Panc1 (cell line): ENCODE measurements at regions not wholly inside any gene's neighbourhood (a gene's known extent, or its start where the extent isn't known, plus 50 kb on each side); places are given as distances from the start of the nearest gene placed in this dataset.

Source experiments
- ATAC-seq: fragments of 200-7000 bp; cut with Tn5 transposase; 2 replicates; pipeline ENCODE4 v1.9.1; 2020; ENCODE audit warnings: mild to moderate bottlenecking, moderate library complexity
- BruUV-seq: library from RNA; stranded (reverse); fragments of 400-500 nt; replicated peaks from 2 replicates; lab custom pipeline; 2021; lab: Mats Ljungman, UMichigan
- CTCF ChIA-PET: fragments of 300-600 bp; sonication (Branson Sonifier 250); formaldehyde crosslinking; loops from one replicate; lab custom pipeline; 2022; ENCODE audit warnings: antibody characterized with exemption; lab: Charles Lee
- POLR2A ChIA-PET: fragments of 300-600 bp; sonication (Branson Sonifier 250); formaldehyde crosslinking; loops from one replicate; lab custom pipeline; 2022; ENCODE audit warnings: antibody characterized with exemption; lab: Charles Lee
- DNase-seq: peaks from one replicate; pipeline ENCODE4 v3.0.0-alpha.2; 2010; ENCODE audit warnings: low read depth, low spot score
- H3K27ac ChIP-seq: 2 replicates; pipeline ENCODE4 v1.5.1; 2011; ENCODE audit warnings: mild to moderate bottlenecking, low read length, inconsistent platforms
- H3K27me3 ChIP-seq: fragments of 200-500 bp; sonication (Bioruptor generic); 2 replicates; pipeline ENCODE4 v1.6.0; 2014; ENCODE audit warnings: low read length, inconsistent platforms; ENCODE audit not compliant: control insufficient read depth, insufficient read depth
- H3K36me3 ChIP-seq: fragments of 200-500 bp; sonication (Bioruptor generic); 2 replicates; pipeline ENCODE4 v1.5.1; 2014; ENCODE audit warnings: inconsistent platforms, mild to moderate bottlenecking, low read length, moderate library complexity; ENCODE audit not compliant: control insufficient read depth, insufficient read depth
- H3K4me1 ChIP-seq: 2 replicates; pipeline ENCODE4 v1.5.1; 2011; ENCODE audit warnings: inconsistent platforms, mild to moderate bottlenecking, low read length, moderate library complexity; ENCODE audit not compliant: control insufficient read depth, insufficient read depth
- H3K4me3 ChIP-seq, 2 experiments: 2 replicates each; pipeline ENCODE4 v1.5.1; 2011 to 2012; ENCODE audit warnings: low read depth in 2 of 2, low read length in 2 of 2, mild to moderate bottlenecking in 2 of 2, inconsistent platforms in 1 of 2, moderate library complexity in 1 of 2
- H3K9me3 ChIP-seq: fragments of 200-500 bp; sonication (Bioruptor generic); 2 replicates; pipeline ENCODE4 v1.5.1; 2014; ENCODE audit warnings: low read depth, mild to moderate bottlenecking, inconsistent platforms, low read length, moderate library complexity; ENCODE audit not compliant: control insufficient read depth, insufficient read depth
- CTCF ChIP-seq: fragments of 450-650 bp; IDR thresholded peaks from 2 replicates; pipeline ENCODE4 v1.5.1; 2017; ENCODE audit warnings: mild to moderate bottlenecking
- POLR2AphosphoS5 ChIP-seq: IDR thresholded peaks from 2 replicates; pipeline ENCODE4 v1.6.1; 2012; ENCODE audit warnings: mild to moderate bottlenecking, low read depth, low read length, moderate library complexity
- SIN3A ChIP-seq: IDR thresholded peaks from 2 replicates; pipeline ENCODE4 v1.6.1; 2012; ENCODE audit warnings: low read depth, mild to moderate bottlenecking, low read length, moderate library complexity, borderline replicate concordance; ENCODE audit not compliant: insufficient read depth
- TCF7L2 ChIP-seq: IDR thresholded peaks from 2 replicates; pipeline ENCODE4 v1.6.1; 2011; ENCODE audit warnings: mild to moderate bottlenecking, low read depth, low read length, inconsistent platforms
- in situ Hi-C: cut with HindIII; loops from 2 replicates; pipeline ENCODE4 v1.10.0; 2016; ENCODE audit warnings: low sequenced_read_pairs, low pct_unique_long_range_greater_than_20kb
- intact Hi-C: fragments of 100-400 bp; cut with micrococcal nuclease; formaldehyde crosslinking; loops from one replicate; pipeline ENCODE4 v1.10.0; 2022; ENCODE audit not compliant: unreplicated experiment
- TF ChIP-seq, protein P1 (sequence below), 2 experiments: IDR thresholded peaks; 2 replicates each; pipeline ENCODE4 v1.6.1; 2011 to 2012; ENCODE audit warnings: low read depth in 2 of 2, control low read depth in 1 of 2, low read length in 1 of 2, mild to moderate bottlenecking in 1 of 2, moderate library complexity in 1 of 2; ENCODE audit not compliant: insufficient read depth in 1 of 2

- no peak overlapping the region for H3K27ac ChIP-seq
- no TSS peak for BruUV-seq
- TF ChIP-seq POLR2AphosphoS5 = no peak
- TF ChIP-seq SIN3A = no peak
- TF ChIP-seq TCF7L2 = no peak
- TF ChIP-seq, protein P1, sequence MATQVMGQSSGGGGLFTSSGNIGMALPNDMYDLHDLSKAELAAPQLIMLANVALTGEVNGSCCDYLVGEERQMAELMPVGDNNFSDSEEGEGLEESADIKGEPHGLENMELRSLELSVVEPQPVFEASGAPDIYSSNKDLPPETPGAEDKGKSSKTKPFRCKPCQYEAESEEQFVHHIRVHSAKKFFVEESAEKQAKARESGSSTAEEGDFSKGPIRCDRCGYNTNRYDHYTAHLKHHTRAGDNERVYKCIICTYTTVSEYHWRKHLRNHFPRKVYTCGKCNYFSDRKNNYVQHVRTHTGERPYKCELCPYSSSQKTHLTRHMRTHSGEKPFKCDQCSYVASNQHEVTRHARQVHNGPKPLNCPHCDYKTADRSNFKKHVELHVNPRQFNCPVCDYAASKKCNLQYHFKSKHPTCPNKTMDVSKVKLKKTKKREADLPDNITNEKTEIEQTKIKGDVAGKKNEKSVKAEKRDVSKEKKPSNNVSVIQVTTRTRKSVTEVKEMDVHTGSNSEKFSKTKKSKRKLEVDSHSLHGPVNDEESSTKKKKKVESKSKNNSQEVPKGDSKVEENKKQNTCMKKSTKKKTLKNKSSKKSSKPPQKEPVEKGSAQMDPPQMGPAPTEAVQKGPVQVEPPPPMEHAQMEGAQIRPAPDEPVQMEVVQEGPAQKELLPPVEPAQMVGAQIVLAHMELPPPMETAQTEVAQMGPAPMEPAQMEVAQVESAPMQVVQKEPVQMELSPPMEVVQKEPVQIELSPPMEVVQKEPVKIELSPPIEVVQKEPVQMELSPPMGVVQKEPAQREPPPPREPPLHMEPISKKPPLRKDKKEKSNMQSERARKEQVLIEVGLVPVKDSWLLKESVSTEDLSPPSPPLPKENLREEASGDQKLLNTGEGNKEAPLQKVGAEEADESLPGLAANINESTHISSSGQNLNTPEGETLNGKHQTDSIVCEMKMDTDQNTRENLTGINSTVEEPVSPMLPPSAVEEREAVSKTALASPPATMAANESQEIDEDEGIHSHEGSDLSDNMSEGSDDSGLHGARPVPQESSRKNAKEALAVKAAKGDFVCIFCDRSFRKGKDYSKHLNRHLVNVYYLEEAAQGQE (IDR thresholded peaks at IDR 0.05; ENCODE audit: insufficient read depth in 1 of 2, low read depth in 2 of 2, low read length in 1 of 2) = no peak
- TF ChIP-seq CTCF = no peak
- no peak for DNase-seq
- H3K4me3 ChIP-seq = no peak overlapping the region
- ATAC-seq = no peak
- H3K36me3 ChIP-seq = no peaks in the 10 kb centered on the region
- POLR2A ChIA-PET = no interaction called here
- CTCF ChIA-PET = no interaction called here
- H3K4me1 ChIP-seq = no peaks in the 10 kb centered on the region
- H3K27me3 ChIP-seq = no peaks in the 10 kb centered on the region; the same call in 1 of the 2 replicates
- H3K9me3 ChIP-seq = no peaks in the 10 kb centered on the region
- in situ Hi-C loops (no loop called here), intact Hi-C loops (no loop called here)
Observed at GRCh38 chr4:174116021-174116420, 167.4 kb downstream of the FBXO8 start.

- in situ Hi-C loops (no loop called here), intact Hi-C loops (no loop called here)
- no peaks in the 10 kb centered on the region for H3K9me3 ChIP-seq
- no peak for TF ChIP-seq CTCF
- no peak for TF ChIP-seq POLR2AphosphoS5
- no peak for TF ChIP-seq TCF7L2
- TF ChIP-seq, protein P1 (IDR thresholded peaks at IDR 0.05; ENCODE audit: insufficient read depth in 1 of 2, low read depth in 2 of 2, low read length in 1 of 2) = no peak
- TF ChIP-seq SIN3A = no peak
- DNase-seq (no peak), ATAC-seq (no peak)
- ChIA-PET POLR2A (no interaction called here), CTCF (no interaction called here)
- H3K27me3 ChIP-seq = no peaks in the 10 kb centered on the region
- no peak overlapping the region for H3K27ac ChIP-seq
- H3K4me3 ChIP-seq = no peak overlapping the region
- no peaks in the 10 kb centered on the region for H3K36me3 ChIP-seq
- H3K4me1 ChIP-seq = no peaks in the 10 kb centered on the region
- BruUV-seq = no TSS peak
Observed at GRCh38 chr4:174111422-174111821, 172.0 kb downstream of the FBXO8 start.
